NCI-H526 treated with DMSO at 0.1 percent for 48 hours (cell line): ENCODE measurements at regions not wholly inside any gene's neighbourhood (a gene's known extent, or its start where the extent isn't known, plus 50 kb on each side); places are given as distances from the start of the nearest gene placed in this dataset.

Source experiments
- DNase-seq: peaks from one replicate; lab custom pipeline; 2025; lab: John Stamatoyannopoulos, UW

DNA sequence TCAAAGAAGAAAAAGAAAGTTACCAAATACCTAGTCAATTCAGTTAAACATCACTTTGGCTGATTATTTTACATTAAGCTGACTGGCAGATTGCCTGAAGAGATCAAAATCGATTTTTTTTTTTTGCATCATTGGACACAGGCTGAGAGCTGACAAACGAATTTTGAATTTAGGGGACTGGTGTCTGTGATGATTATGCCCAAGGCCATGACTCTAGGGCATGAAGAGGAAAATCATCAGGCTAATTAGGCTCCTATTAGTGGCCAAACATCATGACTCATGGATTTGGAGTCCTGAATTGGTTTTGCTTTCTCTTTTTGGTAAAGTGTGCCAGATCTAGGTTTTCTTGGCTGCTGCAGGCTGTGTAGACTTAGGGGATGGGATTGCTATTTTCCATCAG, 829.3 kb upstream of the LCORL start:
- no peak for DNase-seq

DNA sequence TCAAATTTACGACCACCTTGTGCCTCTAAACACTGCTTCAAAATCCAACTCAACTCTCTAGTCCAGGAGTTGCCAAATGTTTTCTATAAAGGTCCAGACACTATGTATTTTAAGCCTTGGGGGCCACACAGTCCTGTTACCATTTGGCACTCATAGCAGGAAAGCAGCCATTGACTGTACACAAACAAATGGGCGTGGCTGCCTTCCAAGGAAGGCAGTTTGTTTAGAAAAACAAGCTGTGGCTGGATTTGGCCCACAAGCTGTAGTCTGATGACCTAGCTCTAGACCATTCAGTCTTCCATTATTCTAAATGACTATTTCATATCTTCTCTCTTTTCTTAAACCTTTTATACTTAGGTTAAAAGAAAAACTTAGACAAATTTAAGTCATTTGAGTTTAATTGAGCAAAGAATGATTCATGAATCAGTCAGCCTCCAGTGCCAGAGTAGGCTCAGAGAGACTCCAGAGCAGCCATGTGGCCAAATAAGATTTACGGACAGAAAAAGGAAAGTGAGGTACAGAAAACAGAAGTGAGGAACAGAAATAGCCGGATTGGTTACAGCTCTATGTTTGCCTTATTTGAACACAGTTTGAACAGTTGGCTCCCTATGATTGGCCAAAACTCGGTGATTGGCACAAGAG, 825.8 kb upstream of the LCORL start:
- DNase-seq, result no peak

- no peak for DNase-seq
These were observed 824.8 kb upstream of the LCORL start for GRCh38 chr4:18846313-18846712.

DNA sequence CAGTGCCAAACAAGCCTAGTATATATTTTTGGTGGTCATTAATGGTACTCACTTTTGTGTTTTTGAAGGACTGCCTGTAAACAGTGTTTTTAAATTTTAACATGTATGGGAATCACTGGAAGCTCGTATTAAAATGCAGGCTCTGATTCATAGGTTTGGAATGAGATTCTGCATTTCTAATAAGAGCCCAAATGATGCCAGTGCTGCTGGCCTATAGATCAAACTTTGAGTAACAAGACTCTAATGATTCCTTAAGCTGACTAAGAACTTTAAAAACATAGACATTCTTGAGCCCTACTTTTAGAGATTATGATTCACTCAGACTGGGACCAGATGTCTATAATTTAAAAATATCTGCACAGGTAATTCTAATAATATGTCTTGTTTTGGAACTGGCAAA, 823.2 kb upstream of the LCORL start:
- no peak for DNase-seq

- no peak for DNase-seq
These were observed 820.9 kb upstream of the LCORL start for GRCh38 chr4:18842431-18842830.

GRCh38 chr4:18840481-18840880, 818.9 kb upstream of the LCORL start:
- DNase-seq, result no peak

DNA sequence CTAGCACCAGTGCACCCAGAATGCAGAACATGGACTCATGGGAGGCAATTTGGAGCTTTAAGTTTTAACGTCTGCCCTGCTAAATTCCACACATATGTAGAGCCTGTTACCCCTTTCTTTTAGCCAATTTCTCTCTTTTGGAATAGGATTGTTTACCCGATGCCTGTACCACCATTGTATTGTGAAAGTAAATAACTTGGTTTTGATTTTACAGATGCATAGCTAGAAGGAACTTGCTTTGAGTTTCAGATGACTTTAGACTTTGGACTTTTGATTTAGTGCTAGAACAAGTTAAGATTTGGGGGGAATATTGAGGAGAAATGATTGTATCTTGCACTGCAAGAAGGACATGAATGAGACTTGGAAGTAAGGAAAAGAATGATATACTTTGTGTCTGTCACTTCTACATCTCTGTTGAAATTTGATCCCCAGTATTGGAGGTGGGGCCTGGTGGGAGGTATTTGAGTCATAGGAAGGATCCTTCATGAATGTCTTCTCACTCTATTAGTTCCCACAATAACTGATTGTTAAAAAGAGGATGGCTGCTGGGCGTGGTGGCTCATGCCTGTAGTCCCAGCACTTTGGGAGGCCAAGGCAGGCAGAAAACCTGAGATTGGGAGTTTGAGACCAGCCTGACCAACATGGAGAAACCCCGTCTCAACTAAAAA, 794.8 kb upstream of the LCORL start:
- no peak for DNase-seq

DNA sequence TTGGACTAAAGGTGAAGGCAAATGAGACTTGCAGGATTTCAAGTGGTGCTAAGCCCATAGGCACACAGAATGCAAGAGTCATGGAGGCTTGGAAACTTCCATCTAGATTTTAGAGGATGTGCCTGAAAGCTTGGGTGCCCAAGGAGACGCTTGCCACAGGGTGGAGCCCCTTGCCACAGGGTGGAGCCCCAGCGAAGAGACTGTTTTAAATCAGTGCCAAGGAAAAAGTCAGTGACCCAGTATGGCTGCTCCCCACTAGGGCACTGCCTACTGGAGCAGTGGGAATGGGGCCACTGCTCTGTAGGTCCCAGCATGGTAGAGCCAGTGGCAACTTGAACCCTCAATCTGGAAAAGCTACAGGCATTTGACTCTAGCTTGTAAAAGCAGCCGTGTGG, 794.2 kb upstream of the LCORL start:
- no peak for DNase-seq

- DNase-seq, result no peak
These were observed 793.7 kb upstream of the LCORL start for GRCh38 chr4:18815081-18815778.

DNA sequence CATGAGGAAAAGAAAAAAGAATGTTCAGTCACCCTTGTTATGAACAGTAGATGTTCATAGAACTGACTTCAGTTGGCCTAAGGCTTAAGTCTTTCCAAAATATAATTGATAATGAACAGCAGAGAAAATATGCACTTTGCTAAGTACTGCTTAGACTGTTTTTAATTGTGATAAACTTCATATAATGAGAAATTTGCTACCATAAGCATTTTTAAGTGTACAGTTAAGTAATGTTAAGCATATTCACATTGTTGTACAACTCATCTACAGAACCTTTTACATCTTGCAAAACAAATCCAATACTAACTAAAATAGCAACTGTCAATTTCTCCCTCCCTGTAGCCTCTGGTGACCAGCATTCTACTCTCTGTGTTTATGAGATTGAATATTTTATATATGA, 792.2 kb upstream of the LCORL start:
- DNase-seq, result no peak

GRCh38 chr4:18813055-18813454, 791.5 kb upstream of the LCORL start:
- no peak for DNase-seq

DNA sequence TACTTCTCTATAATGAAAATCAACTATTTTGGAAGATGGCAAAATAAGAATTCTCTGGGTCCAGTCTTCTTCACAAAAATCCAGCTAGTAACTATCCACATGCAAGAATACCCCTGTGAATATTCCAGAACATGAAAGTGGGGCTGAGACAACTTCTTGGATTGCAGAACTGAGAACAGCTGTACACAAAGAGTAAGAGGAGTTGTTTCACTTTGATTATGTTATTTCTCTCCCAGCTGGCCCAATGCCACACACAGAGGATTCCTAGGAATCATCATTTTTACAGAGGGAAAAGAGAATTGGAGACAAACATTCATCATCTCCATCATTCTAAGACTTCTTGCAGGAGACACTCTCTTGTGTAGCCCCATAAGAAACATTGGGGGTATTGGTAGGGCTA, 782.2 kb upstream of the LCORL start:
- DNase-seq, result no peak

GRCh38 chr4:18798123-18798522, 776.6 kb upstream of the LCORL start:
- no peak for DNase-seq

GRCh38 chr4:18795794-18796193, 774.2 kb upstream of the LCORL start:
- DNase-seq, result no peak

GRCh38 chr4:18777190-18777930, 755.8 kb upstream of the LCORL start:
- DNase-seq, result no peak

DNA sequence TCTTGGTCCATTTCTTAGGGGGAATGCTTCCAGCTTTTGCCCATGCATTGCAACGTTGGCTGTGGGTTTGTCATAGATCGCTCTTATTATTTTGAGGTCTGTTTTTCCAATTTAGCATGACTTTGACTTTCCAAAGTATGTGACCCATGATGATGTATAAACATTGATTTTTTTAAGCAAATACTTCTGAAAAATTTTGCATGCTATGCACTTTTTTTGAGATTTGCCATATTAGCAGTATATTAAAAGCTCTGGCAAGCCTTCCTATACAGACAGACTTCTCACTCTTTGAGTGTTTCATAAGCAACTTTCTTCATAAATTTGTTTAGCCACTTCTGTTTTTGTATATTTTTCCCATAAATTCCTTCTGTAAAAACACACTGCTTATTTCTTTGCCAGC, 746.4 kb upstream of the LCORL start:
- no peak for DNase-seq

DNA sequence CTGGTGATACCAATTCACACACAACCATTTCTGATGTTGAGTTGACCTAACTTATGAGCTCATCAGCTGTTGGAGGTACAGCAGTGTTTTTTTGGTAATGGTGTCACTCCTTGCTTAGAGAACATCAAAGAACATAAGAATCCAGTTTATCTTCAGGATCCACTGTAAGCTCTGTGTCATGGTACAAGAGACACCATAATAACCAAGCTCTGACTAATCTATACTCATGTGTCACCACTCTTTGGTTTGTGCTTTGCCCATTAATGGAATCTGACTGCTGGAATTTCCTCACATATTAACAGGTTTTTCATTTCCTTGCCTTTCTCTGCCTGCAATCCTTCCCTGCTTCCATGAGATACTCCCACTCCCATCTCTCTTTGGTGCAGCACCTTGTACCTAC, 735.1 kb upstream of the LCORL start:
- DNase-seq, result no peak

DNA sequence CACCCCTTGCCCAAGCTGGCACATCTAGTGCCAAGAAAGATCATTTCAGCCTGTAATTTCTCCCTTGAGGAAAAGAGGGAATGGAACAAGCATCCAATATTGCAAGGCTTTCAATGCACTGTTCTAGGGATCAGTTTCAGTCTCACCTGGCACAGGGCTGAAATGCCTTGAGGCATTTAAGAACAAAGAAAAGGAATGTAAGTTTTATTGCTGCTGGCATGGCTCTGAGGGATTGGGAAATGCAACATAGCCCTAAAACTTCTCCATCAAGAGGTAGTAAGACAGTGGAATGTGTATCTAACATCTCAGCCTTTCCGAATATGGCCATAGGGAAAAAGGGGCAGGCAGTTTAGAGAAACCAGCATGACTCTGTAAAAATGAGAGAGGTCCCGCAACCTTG, 732.6 kb upstream of the LCORL start:
- no peak for DNase-seq

GRCh38 chr4:18751083-18751482, 729.5 kb upstream of the LCORL start:
- no peak for DNase-seq

- no peak for DNase-seq
These were observed 727.8 kb upstream of the LCORL start for GRCh38 chr4:18749391-18749790.

GRCh38 chr4:18736551-18736950, 715.0 kb upstream of the LCORL start:
- DNase-seq, result no peak

DNA sequence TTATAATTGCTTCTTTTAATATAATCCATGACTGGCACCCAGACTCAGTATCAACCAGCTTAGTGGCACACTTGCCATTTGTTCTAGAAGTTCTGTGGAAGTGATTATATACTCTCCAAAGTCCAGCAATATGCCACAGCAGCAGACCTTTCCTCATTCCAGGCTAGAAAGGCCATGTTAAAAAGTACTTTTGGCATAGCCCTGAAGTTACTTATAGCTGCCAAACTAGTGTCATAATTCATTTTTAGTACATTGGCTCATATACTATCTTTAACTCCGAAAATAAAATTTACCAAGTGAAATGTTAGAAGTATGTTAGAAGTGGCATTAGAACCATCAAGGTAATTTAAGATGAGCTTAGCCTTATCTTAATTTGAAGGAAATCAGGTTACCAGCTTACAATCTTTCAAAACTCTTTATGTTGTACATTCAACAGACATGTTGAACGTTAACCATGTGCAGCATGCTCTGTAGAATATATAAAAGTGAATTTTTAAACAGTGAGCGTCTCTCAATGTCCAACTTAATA, 714.2 kb upstream of the LCORL start:
- no peak for DNase-seq

GRCh38 chr4:18734405-18734804, 712.9 kb upstream of the LCORL start:
- DNase-seq, result no peak
